K562 (cell line): ENCODE measurements at regions not wholly inside any gene's neighbourhood (a gene's known extent, or its start where the extent isn't known, plus 50 kb on each side); places are given as distances from the start of the nearest gene placed in this dataset.
A peak's percentile ranks its signal among the peaks of the same experiment; 100 is the strongest.

Experiments
- ATAC-seq: fragments of 200-7000 bp; cut with Tn5 transposase; 3 replicates; pipeline ENCODE4 v1.9.1; 2020; ENCODE audit warnings: moderate library complexity
- BruUV-seq: library from RNA; stranded (reverse); fragments of 400-500 nt; replicated peaks from 2 replicates; lab custom pipeline; 2021; lab: Mats Ljungman, UMichigan
- CTCF ChIA-PET: fragments of 300-600 bp; formaldehyde crosslinking; extraction: SDS; loops from one replicate; lab custom pipeline; 2021; ENCODE audit warnings: low intra/inter-chr PET ratio; lab: Yijun Ruan, JAX
- POLR2A ChIA-PET: fragments of 300-600, 350-650 bp; sonication (Branson Sonifier 250); formaldehyde crosslinking; extraction: SDS; loops from one replicate; lab custom pipeline; 2021; ENCODE audit warnings: antibody characterized with exemption, inconsistent platforms; lab: Yijun Ruan, JAX
- DNase-seq, 4 experiments: peaks; one replicate each; pipeline versions ENCODE4 v3.0.0 to v3.0.0-alpha.2; 2011 to 2018; ENCODE audit warnings: low spot score in 3 of 4, mixed read lengths in 3 of 4; ENCODE audit errors: extremely low read depth in 1 of 4
- FAIRE-seq: peaks from 2 replicates; lab custom pipeline; 2011; peaks lifted over from hg19 to GRCh38; lab: Jason Lieb, UNC
- H2AFZ ChIP-seq: 2 replicates; pipeline ENCODE4 v1.6.0; 2011; ENCODE audit warnings: low read depth, low read length, control low read depth, inconsistent platforms
- H3K27ac ChIP-seq: fragments of 200-600 bp; 3 replicates; pipeline ENCODE4 v1.8.0; 2011; ENCODE audit warnings: low read depth, mild to moderate bottlenecking, control low read depth, inconsistent platforms, low read length, moderate library complexity, mixed read lengths; ENCODE audit errors: extremely low read depth
- H3K27me3 ChIP-seq, 2 experiments: fragments of 300-600 bp in 1 of 2; 2 replicates in 1 of 2; 3 replicates in 1 of 2; pipeline versions ENCODE4 v1.6.0 to v1.8.0; 2011; ENCODE audit warnings: inconsistent platforms in 2 of 2, low read length in 2 of 2, mild to moderate bottlenecking in 1 of 2, mixed read lengths in 1 of 2, moderate library complexity in 1 of 2; ENCODE audit not compliant: control insufficient read depth in 2 of 2, insufficient read depth in 2 of 2
- H3K36me3 ChIP-seq: fragments of 300-600 bp; 3 replicates; pipeline ENCODE4 v1.8.0; 2011; ENCODE audit warnings: mild to moderate bottlenecking, low read length, inconsistent platforms; ENCODE audit not compliant: control insufficient read depth, insufficient read depth
- H3K4me1 ChIP-seq, 2 experiments: fragments of 200-600 bp in 1 of 2; replicated peaks in 1 of 2; 2 replicates in 1 of 2; 3 replicates in 1 of 2; pipeline versions ENCODE4 v1.5.1 to v1.8.0; 2011; ENCODE audit warnings: inconsistent platforms in 2 of 2, low read length in 2 of 2, mild to moderate bottlenecking in 1 of 2, mixed read lengths in 1 of 2, moderate library complexity in 1 of 2; ENCODE audit not compliant: control insufficient read depth in 2 of 2, insufficient read depth in 2 of 2
- H3K4me2 ChIP-seq: 2 replicates; pipeline ENCODE4 v1.6.1; 2011; ENCODE audit warnings: low read length, control low read depth, inconsistent platforms, mixed read lengths; ENCODE audit not compliant: insufficient read depth
- H3K4me3 ChIP-seq: fragments of 200-600 bp; sonication (generic), shearing (Covaris generic); 2 replicates; pipeline ENCODE4 v1.5.1; 2016; ENCODE audit warnings: control low read depth, inconsistent platforms
- H3K79me2 ChIP-seq: fragments of 200-600 bp; 3 replicates; pipeline ENCODE4 v1.8.0; 2011; ENCODE audit warnings: low read length, inconsistent platforms; ENCODE audit not compliant: control insufficient read depth, insufficient read depth
- H3K9ac ChIP-seq, 2 experiments: 2 replicates each; pipeline versions ENCODE4 v1.6.0 to v1.6.1; 2011; ENCODE audit warnings: low read depth in 2 of 2, low read length in 2 of 2, control low read depth in 1 of 2, inconsistent platforms in 1 of 2, mild to moderate bottlenecking in 1 of 2, mixed read lengths in 1 of 2; ENCODE audit not compliant: insufficient read depth in 1 of 2
- H3K9me1 ChIP-seq: one replicate; pipeline ENCODE4 v1.6.0; 2011; ENCODE audit warnings: inconsistent platforms, mild to moderate bottlenecking, low read length, moderate library complexity; ENCODE audit not compliant: control insufficient read depth, insufficient read depth
- H3K9me3 ChIP-seq: replicated peaks from 2 replicates; pipeline ENCODE4 v1.5.1; 2011; ENCODE audit warnings: low read depth, low read length, inconsistent platforms; ENCODE audit not compliant: control insufficient read depth, insufficient read depth
- H4K20me1 ChIP-seq: replicated peaks from 2 replicates; pipeline ENCODE4 v1.6.1; 2011; ENCODE audit warnings: low read length, inconsistent platforms, mixed read lengths; ENCODE audit not compliant: control insufficient read depth, insufficient read depth
- BRF1 ChIP-seq: IDR thresholded peaks from 3 replicates; pipeline ENCODE4 v1.6.1; 2011; ENCODE audit warnings: borderline replicate concordance, mild to moderate bottlenecking; ENCODE audit not compliant: insufficient read length; ENCODE audit errors: extremely low read depth
- GTF2F1 ChIP-seq: IDR thresholded peaks from 2 replicates; pipeline ENCODE4 v1.6.1; 2011; ENCODE audit warnings: low read depth, low read length, improper control_type of control experiment
- HNRNPK ChIP-seq: fragments of 200-400 bp; formaldehyde crosslinking; IDR thresholded peaks from one replicate; pipeline ENCODE4 v1.6.1; 2018; ENCODE audit warnings: mild to moderate bottlenecking, low read depth, low read length; ENCODE audit not compliant: poor library complexity, severe bottlenecking
- KDM2B ChIP-seq: fragments of 250-450 bp; sonication (Bioruptor Pico); IDR thresholded peaks from 2 replicates; pipeline ENCODE4 v1.8.0; 2021; ENCODE audit warnings: mild to moderate bottlenecking, moderate library complexity
- RNF219 ChIP-seq: fragments of 250-450 bp; sonication (Bioruptor Pico); IDR thresholded peaks from 2 replicates; pipeline ENCODE4 v1.5.0; 2022; ENCODE audit warnings: mild to moderate bottlenecking
- TAL1 ChIP-seq: fragments of 450-650 bp; IDR thresholded peaks from 2 replicates; pipeline ENCODE4 v1.6.1; 2016; ENCODE audit warnings: mild to moderate bottlenecking
- TRIM25 ChIP-seq: fragments of 450-650 bp; IDR thresholded peaks from 2 replicates; pipeline ENCODE4 v1.7.0; 2016; ENCODE audit warnings: borderline replicate concordance
- ZNF212 ChIP-seq: fragments of 450-650 bp; formaldehyde crosslinking; IDR thresholded peaks from 2 replicates; pipeline ENCODE4 v1.4.0; 2020; ENCODE audit warnings: mild to moderate bottlenecking
- ZNF778 ChIP-seq: fragments of 450-650 bp; formaldehyde crosslinking; IDR thresholded peaks from 2 replicates; pipeline ENCODE4 v1.4.0; 2020; ENCODE audit warnings: mild to moderate bottlenecking, moderate library complexity
- WGBS: fragments of 100-300 bp; shearing (Covaris generic); methylation state at CpG from one replicate; pipeline ENCODE4 v1.1.6; 2016; ENCODE audit warnings: low coverage, mixed read lengths; ENCODE audit not compliant: insufficient coverage; ENCODE audit errors: missing lambda C conversion rate; 5-methylcytosine and 5-hydroxymethylcytosine counted together
- in situ Hi-C: fragments of 300-500 bp; cut with MboI; formaldehyde crosslinking; loops from 4 replicates; pipeline ENCODE4 v1.15.0; 2018; ENCODE audit warnings: inconsistent platforms, mixed read lengths
- intact Hi-C: fragments of 100-400 bp; cut with micrococcal nuclease; formaldehyde crosslinking; loops from 2 replicates; pipeline ENCODE4 v1.14.2; 2022
- TF ChIP-seq, protein P1 (sequence below), 2 experiments: fragments of 450-650 bp; conservative IDR thresholded peaks; 2 replicates each; pipeline ENCODE4 v1.6.1; 2017; ENCODE audit warnings: mild to moderate bottlenecking in 2 of 2, moderate library complexity in 2 of 2

- H3K36me3 ChIP-seq = no peaks in the 10 kb centered on the region
- intact Hi-C loops = no loop called here
- no peak overlapping the region for H3K9ac ChIP-seq
- H3K4me3 ChIP-seq = no peak overlapping the region
- no peak for TF ChIP-seq ZNF778 (CRISPR knock-in tag)
- TF ChIP-seq HNRNPK = no peak
- no peak for TF ChIP-seq TRIM25
- no peak for TF ChIP-seq TAL1
- TF ChIP-seq RNF219 (CRISPR knock-in tag) = no peak
- TF ChIP-seq, protein P1, sequence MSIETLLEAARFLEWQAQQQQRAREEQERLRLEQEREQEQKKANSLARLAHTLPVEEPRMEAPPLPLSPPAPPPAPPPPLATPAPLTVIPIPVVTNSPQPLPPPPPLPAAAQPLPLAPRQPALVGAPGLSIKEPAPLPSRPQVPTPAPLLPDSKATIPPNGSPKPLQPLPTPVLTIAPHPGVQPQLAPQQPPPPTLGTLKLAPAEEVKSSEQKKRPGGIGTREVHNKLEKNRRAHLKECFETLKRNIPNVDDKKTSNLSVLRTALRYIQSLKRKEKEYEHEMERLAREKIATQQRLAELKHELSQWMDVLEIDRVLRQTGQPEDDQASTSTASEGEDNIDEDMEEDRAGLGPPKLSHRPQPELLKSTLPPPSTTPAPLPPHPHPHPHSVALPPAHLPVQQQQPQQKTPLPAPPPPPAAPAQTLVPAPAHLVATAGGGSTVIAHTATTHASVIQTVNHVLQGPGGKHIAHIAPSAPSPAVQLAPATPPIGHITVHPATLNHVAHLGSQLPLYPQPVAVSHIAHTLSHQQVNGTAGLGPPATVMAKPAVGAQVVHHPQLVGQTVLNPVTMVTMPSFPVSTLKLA (conservative IDR thresholded peaks at IDR 0.05) = no peak
- TF ChIP-seq KDM2B (CRISPR knock-in tag) = no peak
- TF ChIP-seq GTF2F1 = no peak
- no peak for TF ChIP-seq ZNF212
- no peak for TF ChIP-seq BRF1
- H2AFZ ChIP-seq = no peak overlapping the region
- FAIRE-seq (no peak), ATAC-seq (peak; percentile 38; the same call in 2 of the 3 replicates), DNase-seq (no peak)
- no peak overlapping the region for H3K27ac ChIP-seq
- no peaks in the 10 kb centered on the region for H3K9me3 ChIP-seq
- WGBS = 3% methylated on average over 26 of the region's 26 CpGs
- ChIA-PET POLR2A (no interaction called here), CTCF (no interaction called here)
- H3K27me3 ChIP-seq = peaks cover 2 to 31% of the 10 kb centered on the region in 2 experiments; a peak in 3 of 5 replicates
- in situ Hi-C loops = no loop called here
- no peak overlapping the region for H3K4me2 ChIP-seq
- H4K20me1 ChIP-seq = no peaks in the 10 kb centered on the region
- H3K79me2 ChIP-seq = no peaks in the 10 kb centered on the region
- no TSS peak for BruUV-seq
- H3K9me1 ChIP-seq = no peaks in the 10 kb centered on the region
- H3K4me1 ChIP-seq = peaks cover 0 to 7% of the 10 kb centered on the region in 2 experiments; a peak in 1 of 5 replicates
Measured at GRCh38 chr10:44293306-44293778, 91.6 kb downstream of the CXCL12 start.
